GM13977 (cell line): ENCODE measurements at regions not wholly inside any gene's neighbourhood (a gene's known extent, or its start where the extent isn't known, plus 50 kb on each side); places are given as distances from the start of the nearest gene placed in this dataset.

Experiments
- DNase-seq: peaks from one replicate; pipeline ENCODE4 v3.0.0; 2012; ENCODE audit warnings: low spot score
- in situ Hi-C: fragments of 300-500 bp; cut with MboI; formaldehyde crosslinking; loops from one replicate; pipeline ENCODE4 v1.12.0; 2022; ENCODE audit warnings: low sequenced_read_pairs, low pct_unique_long_range_greater_than_20kb, mixed read lengths, inconsistent platforms; ENCODE audit not compliant: unreplicated experiment
- TF ChIP-seq, protein P1 (sequence below): IDR thresholded peaks from 2 replicates; pipeline ENCODE4 v1.5.1; 2012; ENCODE audit warnings: mild to moderate bottlenecking, control low read depth; ENCODE audit not compliant: insufficient read depth; ENCODE audit errors: extremely low read depth, missing control alignments

DNA sequence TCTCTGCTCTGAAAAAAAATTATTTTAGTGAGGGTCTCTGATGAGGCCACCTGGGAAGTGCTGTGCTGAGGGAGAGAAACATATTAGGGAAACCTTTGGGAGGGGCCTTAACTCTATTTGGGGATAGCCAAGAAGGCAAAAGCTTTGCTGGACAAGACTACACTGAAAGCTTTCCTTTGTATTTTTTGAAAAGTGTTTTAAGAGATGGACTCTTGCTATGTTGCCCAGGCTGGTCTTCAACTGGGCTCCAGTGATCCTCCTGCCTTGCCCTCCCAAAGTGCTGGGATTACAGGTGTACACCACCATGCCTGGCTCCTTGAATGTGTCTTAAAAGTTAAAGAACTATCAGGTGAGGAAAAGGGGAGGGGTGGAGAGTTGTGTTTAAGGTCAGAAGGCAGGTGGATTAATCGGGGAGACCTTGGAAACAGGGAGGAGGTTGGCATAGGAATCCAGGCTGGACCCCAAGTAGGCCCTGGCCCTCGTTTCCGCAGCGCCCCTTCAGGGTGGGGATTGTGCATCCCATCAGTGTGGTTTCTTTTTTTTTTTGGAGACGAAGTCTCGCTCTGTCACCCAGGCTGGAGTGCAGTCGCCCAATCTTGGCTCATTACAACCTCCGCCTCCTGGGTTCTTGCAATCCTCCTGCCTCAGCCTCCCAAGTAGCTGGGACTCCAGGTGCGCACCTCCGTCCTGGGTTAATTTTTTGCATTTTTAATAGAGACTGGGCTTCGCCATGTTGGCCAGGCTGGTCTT lies 92.1 kb downstream of the MYCN start:
- TF ChIP-seq, protein P1, sequence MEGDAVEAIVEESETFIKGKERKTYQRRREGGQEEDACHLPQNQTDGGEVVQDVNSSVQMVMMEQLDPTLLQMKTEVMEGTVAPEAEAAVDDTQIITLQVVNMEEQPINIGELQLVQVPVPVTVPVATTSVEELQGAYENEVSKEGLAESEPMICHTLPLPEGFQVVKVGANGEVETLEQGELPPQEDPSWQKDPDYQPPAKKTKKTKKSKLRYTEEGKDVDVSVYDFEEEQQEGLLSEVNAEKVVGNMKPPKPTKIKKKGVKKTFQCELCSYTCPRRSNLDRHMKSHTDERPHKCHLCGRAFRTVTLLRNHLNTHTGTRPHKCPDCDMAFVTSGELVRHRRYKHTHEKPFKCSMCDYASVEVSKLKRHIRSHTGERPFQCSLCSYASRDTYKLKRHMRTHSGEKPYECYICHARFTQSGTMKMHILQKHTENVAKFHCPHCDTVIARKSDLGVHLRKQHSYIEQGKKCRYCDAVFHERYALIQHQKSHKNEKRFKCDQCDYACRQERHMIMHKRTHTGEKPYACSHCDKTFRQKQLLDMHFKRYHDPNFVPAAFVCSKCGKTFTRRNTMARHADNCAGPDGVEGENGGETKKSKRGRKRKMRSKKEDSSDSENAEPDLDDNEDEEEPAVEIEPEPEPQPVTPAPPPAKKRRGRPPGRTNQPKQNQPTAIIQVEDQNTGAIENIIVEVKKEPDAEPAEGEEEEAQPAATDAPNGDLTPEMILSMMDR = no peak
- in situ Hi-C loops = no loop called here
- no peak for DNase-seq

DNA sequence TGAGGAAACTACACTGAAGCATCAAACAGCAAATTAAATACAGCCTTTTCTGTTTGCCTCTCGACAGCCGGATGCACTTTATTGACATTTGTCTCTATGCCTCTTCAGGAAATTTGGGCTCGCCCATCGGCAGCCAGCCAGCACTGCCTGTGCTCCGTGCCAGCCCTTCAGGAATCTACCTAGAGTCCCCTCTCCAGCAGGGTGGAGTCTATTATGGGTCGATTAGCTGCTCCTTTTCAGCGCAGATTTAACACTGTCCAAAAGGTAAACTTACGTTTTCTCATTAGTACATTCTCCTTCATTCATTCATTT lies 91.5 kb downstream of the MYCN start:
- no peak for DNase-seq
- TF ChIP-seq, protein P1 = no peak
- in situ Hi-C loops = no loop called here

DNA sequence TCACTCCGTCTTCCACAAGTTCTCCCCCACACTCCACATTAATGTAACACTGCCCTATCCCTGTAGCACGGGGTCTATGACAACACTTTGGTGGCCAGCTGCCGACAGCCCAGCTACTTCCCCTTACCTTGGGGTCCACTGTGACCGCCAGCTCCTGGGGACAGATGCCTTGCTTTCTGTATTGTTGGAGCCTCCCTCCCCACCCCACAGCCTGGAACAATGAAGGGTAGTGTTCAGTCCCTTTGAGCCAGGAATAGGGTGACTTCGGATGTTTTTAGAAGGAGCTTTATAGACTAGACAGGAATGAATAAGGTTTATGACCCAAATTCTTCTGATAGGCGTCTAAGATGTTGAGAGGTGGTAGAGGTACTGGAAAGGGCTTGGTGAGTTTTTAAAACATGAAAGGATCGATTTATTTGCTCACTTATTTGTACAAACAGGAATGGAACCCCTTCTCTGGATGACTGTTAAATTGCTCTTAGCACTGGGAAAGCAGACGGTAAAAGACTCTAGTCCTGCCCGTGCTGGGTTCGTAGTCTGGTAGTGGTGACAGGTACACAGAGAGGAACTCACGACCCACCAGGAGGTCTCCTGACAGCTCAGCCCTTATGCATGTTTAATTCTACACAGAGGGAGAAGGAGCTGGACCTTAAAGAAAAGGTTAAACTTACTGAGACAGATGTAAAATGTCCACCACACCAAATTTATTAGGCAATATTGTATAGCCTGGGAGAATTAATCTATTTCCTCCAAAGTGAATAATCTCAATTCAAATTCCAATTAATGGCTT lies 90.9 kb downstream of the MYCN start:
- in situ Hi-C loops = no loop called here
- DNase-seq = no peak
- TF ChIP-seq, protein P1 = no peak

DNA sequence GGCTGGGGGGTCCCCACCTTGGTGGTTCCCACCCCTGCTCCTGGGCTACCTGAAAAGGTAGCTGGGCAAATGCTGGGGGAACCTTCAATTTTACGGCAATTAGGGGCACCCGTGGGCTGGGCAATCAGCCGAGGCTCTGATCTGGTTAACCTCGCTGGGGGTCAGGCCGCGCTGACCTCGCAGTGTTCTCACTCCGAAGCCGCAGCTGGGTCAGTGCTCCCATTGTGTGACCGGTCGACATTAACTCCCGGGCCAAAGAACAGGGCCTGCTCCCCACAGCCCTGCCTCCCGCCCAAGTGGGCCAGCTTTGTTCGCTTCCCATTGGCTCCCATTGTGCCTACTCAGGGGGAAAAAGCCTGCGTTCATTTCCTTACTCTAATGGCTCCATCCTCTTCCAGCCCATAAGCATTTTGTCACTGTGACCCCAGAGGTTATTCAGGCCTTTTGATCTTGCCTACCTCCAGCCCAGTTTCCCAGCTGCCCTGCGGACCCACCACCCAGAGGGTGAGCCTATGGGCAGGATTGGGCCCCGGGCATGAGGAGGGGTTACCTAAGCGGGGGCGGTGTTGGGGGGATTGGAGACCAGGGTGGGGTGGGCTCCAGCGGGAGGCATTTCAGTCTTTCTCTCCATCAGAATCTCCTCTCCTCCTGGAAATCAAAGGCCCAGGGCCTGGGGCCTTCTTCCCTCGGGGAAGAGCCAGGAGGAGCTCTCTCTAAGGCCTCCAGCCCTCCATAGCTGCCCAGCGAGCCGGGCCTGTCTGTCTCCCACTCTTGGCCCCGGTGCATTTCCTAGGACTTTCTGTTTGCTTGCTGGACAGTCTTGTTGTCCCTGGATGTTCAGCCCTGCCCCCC lies 90.1 kb downstream of the MYCN start:
- TF ChIP-seq, protein P1 = no peak
- DNase-seq = no peak
- in situ Hi-C loops = no loop called here

DNA sequence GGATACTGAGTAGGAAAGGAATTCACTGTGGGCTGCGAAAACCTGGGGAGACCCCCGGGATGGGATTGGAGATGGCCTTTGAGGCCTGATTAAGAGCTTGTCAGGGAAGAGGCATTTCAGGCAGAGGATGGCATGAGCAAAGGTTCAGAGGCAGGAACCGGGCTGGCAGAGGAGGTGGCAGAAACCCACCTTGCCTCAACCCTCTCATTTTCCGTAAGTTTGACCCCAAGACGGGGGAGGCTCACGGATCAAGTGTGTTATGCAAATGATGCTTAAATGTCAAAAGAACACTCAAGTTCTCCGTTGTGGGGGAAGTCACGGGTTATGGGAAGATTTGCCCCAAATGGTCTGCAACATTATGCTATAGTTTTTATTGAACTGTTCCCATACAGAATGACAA lies 88.3 kb downstream of the MYCN start:
- TF ChIP-seq, protein P1 = no peak
- no peak for DNase-seq
- in situ Hi-C loops = no loop called here

DNA sequence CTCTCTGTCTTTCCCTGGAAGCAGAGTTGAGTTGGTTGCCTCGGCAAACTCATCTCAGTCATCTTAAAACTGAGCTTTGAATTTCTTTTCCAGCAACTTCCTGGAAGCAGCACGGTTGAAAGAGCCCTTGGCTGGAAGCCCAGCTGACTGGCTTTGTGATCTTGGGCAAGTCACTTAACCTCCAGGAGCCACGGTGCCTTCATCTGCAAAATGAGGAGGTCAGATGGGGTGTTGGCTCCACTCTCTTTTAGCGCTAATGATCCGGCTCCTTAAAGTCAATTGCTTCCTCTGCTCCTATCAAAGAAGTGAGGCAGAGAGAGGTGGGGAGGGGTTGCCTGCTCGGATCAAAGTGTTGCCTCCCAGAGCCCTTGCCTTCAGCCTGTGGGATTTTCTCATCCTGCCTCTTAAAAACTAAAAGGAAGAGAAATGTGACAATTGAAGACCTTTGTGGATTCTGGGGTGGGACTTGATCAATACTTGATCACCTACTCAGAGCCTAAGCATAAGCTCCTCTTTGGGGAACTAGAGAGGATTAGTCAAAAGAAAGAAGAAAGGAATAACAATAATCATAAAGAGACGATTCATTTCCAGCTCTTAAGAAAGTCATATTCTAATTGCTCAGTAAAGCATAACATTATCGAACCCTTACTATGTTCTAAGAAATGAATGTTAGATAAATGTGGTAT lies 86.6 kb downstream of the MYCN start:
- TF ChIP-seq, protein P1 = no peak
- in situ Hi-C loops = no loop called here
- DNase-seq = no peak
